NCI-H128 (cell line): ENCODE measurements at regions not wholly inside any gene's neighbourhood (a gene's known extent, or its start where the extent isn't known, plus 50 kb on each side); places are given as distances from the start of the nearest gene placed in this dataset.
A peak's percentile ranks its signal among the peaks of the same experiment; 100 is the strongest.

Source experiments
- DNase-seq: peaks from one replicate; lab custom pipeline; 2025; ENCODE audit not compliant: unreplicated experiment; lab: John Stamatoyannopoulos, UW

DNA sequence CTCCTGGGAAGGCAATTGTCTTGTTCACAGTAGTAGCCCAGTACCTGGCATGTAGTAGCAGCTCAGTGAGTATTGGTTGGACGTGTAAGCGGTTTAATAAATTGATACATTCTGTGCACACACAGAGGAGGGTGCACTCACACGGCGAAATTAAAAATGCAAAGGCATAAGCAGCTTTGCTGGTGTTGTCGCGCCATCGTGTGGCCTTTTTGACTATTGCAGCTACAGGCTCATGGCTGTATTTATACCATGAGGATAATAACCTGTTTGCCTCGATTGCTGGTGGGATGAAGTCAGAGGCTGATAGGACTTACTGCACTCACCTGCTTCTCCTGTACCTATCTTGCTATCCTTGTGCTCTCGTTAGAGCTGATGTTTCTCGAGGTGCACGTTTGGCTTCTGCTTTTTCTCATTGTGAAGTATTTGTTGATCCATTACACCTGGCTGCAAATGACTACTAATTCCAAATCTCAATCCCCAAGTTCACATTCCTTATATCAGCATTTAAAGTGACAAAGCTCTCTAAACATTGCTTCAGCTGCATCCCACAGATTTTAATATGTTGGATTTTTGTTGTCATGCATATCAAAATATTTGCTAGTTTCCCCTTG, 61.5 kb downstream of the TBXT start:
- peak; percentile 57 for DNase-seq

DNA sequence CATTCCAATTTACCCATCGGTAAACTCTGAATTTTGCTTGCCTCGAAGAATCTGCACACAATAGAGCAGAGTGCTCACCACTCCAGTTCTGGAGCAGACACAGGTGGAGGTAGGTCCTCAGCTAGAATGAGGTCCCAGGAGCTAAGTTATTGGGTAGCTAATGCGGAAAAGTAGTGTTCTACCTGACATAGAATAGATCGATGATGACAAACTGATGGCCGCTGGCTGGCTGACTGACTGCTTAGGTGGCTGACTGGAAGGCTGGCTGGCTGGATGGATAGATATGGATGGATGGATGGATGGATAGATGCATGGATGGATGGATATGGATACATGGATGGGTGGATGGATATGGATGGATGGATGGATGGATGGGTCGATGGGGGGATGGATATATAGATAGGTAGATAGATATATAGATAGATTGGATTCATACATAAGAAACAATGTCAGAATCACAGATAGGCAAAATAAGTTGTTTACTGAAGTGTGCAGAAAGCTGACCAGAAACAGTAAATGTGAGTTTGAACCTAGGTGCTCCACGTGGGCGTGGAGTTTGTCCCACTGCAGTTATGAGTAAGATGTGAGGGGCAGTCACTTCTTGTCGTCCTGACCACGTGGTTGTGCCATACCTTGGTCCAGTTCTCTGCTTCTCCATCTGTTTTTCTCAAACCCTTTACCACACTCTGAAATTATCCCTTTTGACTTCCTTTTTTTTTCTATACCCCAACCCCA, 62.1 kb downstream of the TBXT start:
- DNase-seq, result no peak

DNA sequence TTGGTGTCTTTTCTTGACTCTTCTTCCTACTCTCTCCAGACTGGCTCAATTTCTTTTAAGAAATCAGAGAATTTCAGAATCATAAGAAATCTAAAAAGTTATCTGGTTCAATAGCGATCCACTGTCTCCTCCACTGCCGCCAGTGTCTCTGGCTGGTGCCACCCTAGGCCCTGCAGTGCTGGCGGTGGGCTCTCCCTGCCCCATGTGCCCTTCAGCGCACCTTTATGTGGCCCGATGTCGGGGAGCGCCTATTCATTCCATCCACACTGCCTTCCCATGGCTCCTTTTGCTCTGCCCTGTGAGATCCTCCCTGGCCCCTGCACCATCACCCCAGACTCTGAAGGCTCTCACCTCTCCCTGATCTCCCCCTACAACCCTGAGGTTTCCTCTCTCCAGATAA, 62.8 kb downstream of the TBXT start:
- no peak for DNase-seq

DNA sequence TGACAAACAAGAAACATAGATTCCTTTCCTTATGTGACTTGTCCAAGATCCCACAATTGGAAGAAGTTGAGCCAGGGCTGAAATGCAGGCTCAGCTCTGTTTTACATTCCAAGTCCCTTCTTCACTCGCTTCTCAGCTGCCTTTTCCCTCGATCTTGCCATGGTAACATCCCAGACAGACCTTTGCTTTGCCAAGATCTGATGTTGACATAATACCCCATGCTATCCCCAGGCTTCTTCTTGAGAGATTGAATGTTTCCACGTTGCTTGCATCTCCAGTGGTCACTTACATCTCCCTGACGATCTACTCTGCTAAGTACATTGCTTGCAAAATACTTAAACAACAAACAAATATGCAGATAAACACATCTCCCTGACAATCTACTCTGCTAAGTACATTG, 63.5 kb downstream of the TBXT start:
- no peak for DNase-seq

DNA sequence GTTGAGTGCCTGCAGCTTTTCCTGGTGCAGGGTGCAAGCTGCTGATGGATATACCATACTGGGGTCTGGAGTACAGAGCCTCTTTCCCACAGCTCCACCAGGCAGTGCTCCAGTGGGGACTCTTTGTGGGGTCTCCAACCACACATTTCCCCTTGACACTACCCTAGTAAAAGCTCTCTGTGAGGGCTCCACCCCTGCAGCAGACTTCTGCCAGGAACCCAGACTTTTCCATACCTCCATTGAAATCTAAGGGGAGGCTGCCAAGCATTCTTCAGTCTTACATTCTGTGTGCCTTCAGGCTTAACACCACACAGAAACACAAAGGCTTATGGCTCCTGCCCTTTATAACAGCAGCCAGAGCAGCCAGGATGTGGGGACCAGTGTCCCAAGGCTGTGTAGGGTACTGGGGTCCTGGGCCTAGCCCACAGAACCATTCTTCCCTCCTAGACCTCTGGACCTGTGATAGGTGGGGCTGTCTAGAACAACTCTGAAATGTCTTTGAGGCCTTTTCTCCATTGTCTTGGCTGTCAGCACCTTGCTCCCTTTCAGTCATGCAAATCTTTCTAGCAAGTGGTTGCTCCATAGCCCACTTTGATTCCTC, 65.7 kb downstream of the TBXT start:
- no peak for DNase-seq

DNA sequence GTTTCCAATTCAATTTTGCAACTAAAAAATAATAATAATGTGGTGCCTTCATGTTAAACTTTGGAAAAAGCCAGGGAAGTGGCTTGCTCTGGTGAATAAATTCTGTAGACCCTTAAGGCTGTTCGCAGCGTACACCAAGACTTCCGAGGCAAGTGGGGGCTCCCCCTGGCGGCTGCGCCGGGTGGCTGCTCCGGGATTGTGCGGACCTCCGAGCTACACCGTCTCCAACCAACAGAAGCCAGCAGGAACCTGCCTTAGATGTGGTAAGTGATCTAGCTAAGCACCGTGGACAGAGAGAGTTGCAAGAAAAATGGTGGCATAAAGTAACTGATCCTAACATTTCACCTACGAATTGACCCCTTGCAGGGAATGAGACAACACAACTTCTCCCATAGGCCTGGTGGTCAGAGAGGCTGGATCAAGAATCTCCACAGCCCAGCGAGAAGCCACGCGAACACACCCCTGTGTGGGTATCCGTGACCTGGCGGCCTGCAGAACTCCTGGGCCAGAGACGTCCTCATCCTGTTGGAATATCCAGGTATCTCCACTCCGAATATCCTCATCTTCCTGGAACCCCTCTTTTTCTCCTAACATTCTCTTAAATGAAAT, 69.6 kb downstream of the TBXT start:
- DNase-seq, result no peak

DNA sequence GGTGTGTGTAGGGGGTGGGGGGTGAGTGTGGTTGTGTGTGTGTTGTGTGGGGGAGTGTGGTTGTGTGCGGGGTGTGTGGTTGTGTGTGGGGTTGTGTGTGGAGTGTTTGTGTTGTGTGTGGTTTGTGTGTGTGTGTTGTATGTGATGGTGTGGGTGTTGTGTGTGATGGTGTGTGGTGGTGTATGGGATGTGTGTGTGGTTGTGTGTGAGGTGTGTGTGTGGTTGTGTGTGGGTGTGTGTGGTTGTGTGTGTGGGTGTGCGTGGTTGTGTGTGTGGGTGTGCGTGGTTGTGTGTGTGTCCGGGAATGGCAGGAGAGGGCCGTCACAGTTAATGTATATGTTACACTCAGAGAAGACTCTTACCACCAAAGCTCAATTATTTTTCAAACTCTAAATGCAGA, 79.8 kb downstream of the TBXT start:
- DNase-seq, result no peak

DNA sequence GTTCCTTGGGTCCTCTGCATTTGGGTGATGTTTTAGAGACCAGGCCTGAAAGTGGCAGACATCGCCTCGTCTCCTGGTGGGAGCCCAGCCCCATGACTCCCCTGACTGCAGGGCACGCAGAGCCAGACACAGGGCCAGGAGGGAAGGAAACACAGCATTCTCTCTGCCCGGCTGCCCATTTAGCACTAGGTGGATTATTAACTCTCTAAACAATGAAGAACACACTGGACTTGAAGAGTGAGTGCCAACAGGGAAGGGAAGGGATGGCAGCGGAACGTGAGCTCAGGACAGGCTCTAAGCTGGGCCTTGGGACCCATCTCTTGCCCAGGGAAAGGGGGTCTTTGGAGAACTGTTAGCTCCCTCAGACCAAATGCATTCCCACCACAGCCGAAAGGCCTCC, 80.4 kb downstream of the TBXT start:
- DNase-seq, result no peak

DNA sequence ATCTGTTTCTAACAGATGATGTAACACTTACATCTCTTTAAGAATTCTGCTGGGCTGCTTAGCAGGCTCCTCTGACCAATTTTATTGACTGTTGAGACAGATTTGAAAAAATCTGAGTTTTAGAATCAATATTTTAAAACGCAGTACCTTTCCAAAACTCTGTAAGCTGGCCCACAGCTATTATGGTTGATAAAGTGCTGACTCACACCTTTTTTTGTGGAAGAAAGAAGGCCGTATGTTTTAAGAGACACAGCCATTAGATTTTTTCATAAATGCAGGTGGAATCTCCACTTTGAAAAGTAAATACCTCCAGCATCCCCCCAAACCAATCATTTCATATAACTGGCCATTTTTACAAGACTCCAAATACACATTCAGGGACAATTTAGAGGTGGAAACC, 82.2 kb downstream of the TBXT start:
- no peak for DNase-seq

DNA sequence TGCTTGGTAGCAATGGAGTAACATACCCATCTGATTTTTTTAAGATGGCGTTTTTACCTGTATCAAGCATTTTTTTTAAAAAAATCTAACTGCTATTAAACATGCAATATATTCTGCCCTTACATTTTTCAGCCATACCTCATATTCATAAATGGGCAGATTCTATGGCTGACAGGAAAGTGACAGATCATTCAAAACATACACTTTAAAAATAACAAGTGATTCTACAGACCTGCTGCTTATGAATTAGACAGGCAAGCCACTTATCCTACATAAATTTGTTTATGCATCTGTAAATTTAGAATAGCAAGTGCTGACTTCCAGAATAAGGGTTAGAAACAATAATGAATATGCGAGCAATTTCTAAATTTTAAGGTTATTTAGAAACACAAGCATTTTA, 82.7 kb downstream of the TBXT start:
- DNase-seq, result no peak

DNA sequence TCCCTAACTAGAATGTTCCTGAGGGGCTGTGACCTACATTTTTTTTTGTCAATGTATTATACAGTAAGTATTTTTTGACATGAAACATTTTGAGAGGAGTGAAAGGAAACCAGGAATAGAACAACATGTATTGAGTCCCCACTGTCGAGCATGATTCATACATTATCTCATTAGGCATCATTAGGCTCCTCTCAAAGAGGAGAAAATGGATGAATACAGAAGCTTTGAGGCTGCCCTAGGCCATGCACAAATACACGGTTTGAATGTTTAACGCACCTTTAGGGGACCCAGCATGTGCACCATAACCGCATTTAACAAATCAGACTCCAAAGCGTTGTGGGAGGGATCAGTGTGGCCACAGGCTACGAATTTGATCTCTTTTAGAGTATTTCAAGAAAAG, 87.8 kb downstream of the TBXT start:
- no peak for DNase-seq

DNA sequence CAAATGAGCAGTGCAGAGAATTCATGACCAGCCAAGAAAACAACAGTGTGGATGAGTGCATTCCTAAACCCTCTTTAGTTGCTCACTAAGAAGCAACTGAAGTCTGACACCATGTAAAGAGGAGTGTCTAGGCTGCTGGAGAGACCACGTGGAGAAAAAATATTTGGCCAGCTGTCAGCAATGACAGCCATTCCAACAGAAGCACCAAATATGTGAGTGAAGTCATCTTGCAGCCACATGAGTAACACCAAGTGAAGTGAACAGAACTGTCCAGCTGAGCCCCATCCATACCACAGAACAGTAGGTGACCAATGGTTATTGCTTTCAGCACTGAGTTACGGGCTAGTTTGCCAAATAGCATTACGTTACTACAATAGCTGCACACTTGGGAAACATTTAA, 89.4 kb downstream of the TBXT start:
- no peak for DNase-seq

DNA sequence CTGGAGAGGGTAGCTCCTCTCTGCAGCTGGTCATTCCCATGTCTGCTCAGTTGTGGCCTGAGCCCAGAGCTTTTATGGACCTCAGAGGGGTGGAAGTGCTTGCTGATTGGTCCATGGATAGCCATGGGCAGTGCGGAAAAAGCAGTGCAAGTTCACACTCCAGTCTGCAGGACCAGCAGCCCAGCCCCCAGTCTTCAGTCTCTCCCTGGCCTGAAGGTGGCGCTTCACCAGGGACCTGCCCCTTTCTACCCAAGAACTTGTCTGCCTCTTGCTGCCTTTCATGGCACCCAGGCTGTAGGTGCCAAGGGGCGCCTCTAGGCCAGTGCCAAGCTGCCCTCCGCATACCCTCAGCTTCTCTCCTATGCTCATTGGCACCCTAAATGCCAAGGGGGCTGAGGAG, 91.0 kb downstream of the TBXT start:
- DNase-seq, result no peak

DNA sequence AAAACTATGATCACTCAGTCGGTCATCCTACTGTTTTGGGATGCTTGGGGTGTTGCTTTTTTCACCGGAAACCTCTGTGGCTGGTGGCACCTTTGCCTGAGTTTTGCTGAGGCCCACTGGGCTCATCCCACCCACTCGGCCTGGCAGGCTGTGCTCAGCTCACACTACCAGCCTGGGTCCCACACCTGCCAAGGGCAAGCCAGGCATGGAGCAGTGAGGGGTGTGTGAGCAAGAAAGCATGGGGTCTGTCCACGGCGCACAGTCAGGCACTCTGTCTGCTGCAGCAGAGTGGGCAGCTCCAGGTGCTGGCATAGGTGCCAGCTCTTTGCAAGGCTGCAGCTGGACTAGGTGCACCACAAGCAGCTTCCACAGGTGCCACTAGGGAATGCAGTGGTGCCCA, 91.7 kb downstream of the TBXT start:
- no peak for DNase-seq

DNA sequence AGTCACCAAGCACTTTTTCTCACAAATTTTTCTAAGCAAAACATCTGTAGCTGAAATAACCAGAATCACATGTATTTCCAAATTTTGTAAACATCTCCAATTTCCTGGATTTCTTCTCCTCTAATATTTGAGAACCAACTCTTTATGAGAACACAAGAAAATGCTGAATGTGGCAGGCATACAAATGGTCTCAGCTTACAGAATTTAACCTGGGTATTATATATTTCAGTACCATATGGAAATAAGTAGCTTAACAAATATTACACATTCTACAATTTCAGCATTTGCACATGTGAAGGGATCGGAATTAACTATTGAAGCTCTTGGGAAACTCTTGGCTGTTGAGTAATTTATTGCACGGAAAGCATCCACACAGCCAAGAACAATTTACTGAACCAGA, 92.5 kb downstream of the TBXT start:
- no peak for DNase-seq

DNA sequence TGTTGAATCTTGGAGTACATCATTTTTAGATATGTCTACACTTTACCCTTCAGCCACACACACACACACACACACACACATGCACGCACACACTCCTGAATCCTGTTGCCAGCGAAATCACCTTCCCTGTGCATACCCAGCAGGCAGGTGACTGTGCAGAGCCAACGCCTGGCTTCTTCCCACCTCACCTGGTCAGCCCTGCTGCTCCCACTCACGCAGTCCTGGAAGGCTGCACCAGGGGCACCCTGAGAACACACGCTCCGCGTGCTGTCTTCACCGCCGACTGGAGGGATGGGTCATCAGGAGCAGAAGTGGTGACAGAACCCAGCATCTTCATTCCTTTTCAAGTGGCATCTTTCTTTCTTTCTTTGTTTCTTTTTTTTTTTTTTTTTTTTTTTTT, 94.6 kb downstream of the TBXT start:
- no peak for DNase-seq

DNA sequence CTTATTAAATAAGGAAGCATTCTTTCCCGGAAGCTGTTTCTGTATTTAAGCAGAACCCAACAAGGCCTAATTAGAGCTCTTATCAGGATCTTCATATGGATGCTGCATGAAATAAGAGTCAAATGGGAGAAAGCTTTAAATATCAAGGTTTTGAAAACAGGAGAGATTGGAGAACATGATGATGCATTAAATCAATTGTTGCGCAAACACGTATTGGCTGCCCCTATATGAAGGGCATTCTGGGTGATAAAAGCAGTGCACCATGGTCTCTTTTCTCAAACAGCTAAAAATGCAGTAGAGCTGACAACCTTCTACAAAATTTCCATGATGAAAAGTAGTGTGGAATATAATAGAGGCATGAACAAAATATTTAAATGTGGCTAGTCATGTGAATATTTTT, 98.9 kb downstream of the TBXT start:
- no peak for DNase-seq

DNA sequence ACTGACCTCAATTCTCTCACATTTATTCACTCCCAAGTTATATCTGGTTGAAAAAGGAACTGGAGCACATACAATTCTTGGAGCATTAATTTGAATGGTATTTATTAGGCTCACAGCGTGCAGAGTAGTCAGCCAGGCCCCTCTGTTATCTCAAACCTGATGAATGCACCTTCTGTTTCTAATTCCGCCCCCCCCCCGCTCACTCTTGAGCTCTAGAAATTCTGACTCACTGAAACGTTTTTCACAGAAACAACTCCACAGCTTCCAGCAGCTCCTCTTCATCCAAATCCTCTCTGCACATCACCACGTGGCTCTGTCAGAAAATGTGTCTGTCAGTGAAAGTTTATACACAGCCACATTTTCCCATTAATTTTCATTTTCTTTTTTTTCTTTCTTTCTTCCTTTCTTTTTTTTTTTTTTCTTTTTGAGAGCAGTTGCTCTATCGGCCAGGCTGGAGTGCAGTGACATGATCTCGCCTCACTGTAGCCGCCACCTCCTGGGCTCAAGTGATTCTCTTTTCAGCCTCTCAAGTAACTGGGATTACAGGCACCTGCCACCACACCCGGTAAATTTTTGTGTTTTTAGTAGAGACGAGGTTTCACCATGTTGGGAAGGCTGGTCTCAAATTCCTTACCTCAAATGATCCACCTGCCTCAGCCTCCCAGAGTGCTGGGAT, 109.4 kb downstream of the TBXT start:
- no peak for DNase-seq

DNA sequence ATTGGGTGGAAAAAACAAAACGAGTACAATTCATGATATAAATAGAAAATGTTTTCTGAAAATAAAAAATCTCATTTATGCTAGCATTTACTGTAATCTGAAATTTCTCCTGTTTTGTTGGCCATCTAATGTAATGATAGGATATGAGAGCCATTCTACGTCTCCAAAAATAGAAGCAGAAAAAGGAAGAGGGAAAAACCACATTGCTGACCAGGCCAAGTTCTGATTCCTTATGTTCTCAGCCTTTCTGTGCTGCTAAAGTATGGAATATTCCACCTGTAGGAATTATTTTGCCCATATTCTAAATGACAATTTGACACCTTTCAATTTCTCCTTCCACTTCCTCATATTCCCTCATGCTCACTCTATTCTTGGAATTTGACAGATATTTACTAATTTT, 110.2 kb downstream of the TBXT start:
- DNase-seq, result no peak

DNA sequence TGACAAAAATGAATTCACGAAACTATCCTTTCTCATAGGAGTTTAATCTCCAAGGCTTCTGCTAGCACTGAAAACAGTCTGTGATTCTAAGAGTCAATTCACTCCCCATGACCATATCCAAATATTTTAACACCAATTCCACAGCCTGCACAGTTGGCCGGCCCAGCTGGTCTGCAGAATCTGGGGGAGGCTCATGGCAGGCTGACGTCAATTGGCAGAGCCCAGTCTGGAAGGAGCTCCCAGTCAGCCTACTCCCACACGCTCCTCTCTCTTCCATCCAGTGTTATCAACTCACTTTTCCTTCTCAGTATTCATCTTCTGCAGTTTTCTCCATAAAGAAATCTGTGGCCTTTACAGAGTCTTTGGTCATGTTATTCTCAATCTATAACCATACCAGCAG, 111.0 kb downstream of the TBXT start:
- DNase-seq, result no peak

DNA sequence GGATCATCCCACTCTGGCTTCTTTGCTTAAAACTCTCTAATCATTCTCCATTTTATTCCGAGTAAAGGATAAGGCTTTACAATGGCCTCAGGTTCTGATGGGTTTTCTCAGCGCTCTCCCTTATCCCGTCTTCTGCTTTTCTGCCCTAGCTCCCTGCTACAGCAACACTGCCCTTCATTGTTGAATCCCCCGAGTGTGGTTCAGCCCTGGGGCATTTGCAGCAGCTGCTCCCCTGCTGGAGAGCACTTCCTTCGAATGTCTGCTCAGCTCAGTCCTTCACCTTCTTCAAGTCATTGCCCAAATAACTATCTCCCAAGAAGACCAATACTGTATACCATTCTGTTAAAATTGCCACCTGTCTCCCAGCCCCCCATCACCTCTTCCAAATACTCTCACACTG, 111.8 kb downstream of the TBXT start:
- DNase-seq, result no peak

DNA sequence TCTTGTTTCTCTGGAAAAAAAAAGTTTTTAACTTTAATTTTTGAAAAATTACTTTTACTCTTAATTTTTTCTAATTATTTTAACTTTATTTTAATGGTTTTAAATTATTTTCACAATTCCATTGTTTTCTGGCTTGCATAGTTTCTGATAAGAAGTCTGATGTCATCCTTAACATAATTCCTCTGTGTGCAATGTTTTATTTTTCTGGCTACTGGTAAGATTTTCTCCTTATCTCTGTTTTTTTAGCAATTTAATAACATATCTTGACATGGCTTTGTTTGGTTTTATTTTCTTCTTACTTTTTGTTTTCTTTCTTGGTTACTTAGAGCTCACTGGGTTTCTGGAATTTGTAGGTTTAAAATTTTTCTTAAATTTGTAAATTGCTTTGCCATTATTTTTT, 114.8 kb downstream of the TBXT start:
- DNase-seq, result no peak
